Ramos (cell line): ENCODE measurements at regions not wholly inside any gene's neighbourhood (a gene's known extent, or its start where the extent isn't known, plus 50 kb on each side); places are given as distances from the start of the nearest gene placed in this dataset.
"Not testable (repeated sequence)": the region's sequence is repeated elsewhere in the genome, so short reads cannot be mapped to it uniquely, and the experiment has no call there.

Experiments
- in situ Hi-C: fragments of 300-500 bp; cut with MboI; formaldehyde crosslinking; loops from one replicate; pipeline ENCODE4 v1.14.3; 2022; ENCODE audit warnings: low sequenced_read_pairs; ENCODE audit not compliant: unreplicated experiment

GRCh38 chr2:176772816-176773215 lies 439.8 kb upstream of the HNRNPA3 start:
- in situ Hi-C loops, result no loop called here

GRCh38 chr2:176774766-176775451 lies 437.7 kb upstream of the HNRNPA3 start:
- in situ Hi-C loops, result no loop called here

GRCh38 chr2:176777262-176777661 lies 435.3 kb upstream of the HNRNPA3 start:
- in situ Hi-C loops, result no loop called here

GRCh38 chr2:176779917-176780316 lies 432.7 kb upstream of the HNRNPA3 start:
- in situ Hi-C loops, result no loop called here

GRCh38 chr2:176780348-176780747 lies 432.2 kb upstream of the HNRNPA3 start:
- in situ Hi-C loops, result no loop called here

- in situ Hi-C loops, result no loop called here
Measured at GRCh38 chr2:176781570-176782217, 430.9 kb upstream of the HNRNPA3 start.

- in situ Hi-C loops, result no loop called here
Measured at GRCh38 chr2:176784633-176785200, 427.9 kb upstream of the HNRNPA3 start.

- in situ Hi-C loops, result no loop called here
Measured at GRCh38 chr2:176789751-176790150, 422.8 kb upstream of the HNRNPA3 start.

- in situ Hi-C loops, result no loop called here
Measured at GRCh38 chr2:176790468-176790867, 422.1 kb upstream of the HNRNPA3 start.

- in situ Hi-C loops, result no loop called here
Measured at GRCh38 chr2:176793792-176794191, 418.8 kb upstream of the HNRNPA3 start.

GRCh38 chr2:176794392-176794791 lies 418.2 kb upstream of the HNRNPA3 start:
- in situ Hi-C loops, result no loop called here

- in situ Hi-C loops, result no loop called here
Measured at GRCh38 chr2:176795823-176796222, 416.8 kb upstream of the HNRNPA3 start.

GRCh38 chr2:176796677-176797076 lies 415.9 kb upstream of the HNRNPA3 start:
- in situ Hi-C loops, result not testable (repeated sequence)

- in situ Hi-C loops, result loop anchor here (25.0 kb wide), 1 partner anchor 667 kb away; the partner anchor contains the start of gene HOXD8
Measured at GRCh38 chr2:176804392-176804791, 408.2 kb upstream of the HNRNPA3 start.

GRCh38 chr2:176805345-176805744 lies 407.2 kb upstream of the HNRNPA3 start:
- in situ Hi-C loops, result loop anchor here (25.0 kb wide), 1 partner anchor 668 kb away; the partner anchor contains the start of gene HOXD8

GRCh38 chr2:176812246-176812775 lies 400.3 kb upstream of the HNRNPA3 start:
- in situ Hi-C loops, result loop anchor here (25.0 kb wide), 1 partner anchor 675 kb away; the partner anchor contains the start of gene HOXD8

GRCh38 chr2:176813156-176813555 lies 399.4 kb upstream of the HNRNPA3 start:
- in situ Hi-C loops, result loop anchor here (25.0 kb wide), 1 partner anchor 676 kb away; the partner anchor contains the start of gene HOXD8

- in situ Hi-C loops, result loop anchor here (25.0 kb wide), 1 partner anchor 676 kb away; the partner anchor contains the start of gene HOXD8
Measured at GRCh38 chr2:176813621-176814049, 399.0 kb upstream of the HNRNPA3 start.

GRCh38 chr2:176814274-176814673 lies 398.3 kb upstream of the HNRNPA3 start:
- in situ Hi-C loops, result loop anchor here (25.0 kb wide), 1 partner anchor 677 kb away; the partner anchor contains the start of gene HOXD8

GRCh38 chr2:176814740-176815367 lies 397.7 kb upstream of the HNRNPA3 start:
- in situ Hi-C loops, result loop anchor here (25.0 kb wide), 1 partner anchor 678 kb away; the partner anchor contains the start of gene HOXD8
